ENCODE measurements at regions not wholly inside any gene's neighbourhood (a gene's known extent, or its start where the extent isn't known, plus 50 kb on each side); places are given as distances from the start of the nearest gene placed in this dataset.
"Not testable (repeated sequence)": the region's sequence is repeated elsewhere in the genome, so short reads cannot be mapped to it uniquely, and the experiment has no call there.

GRCh38 chr10:7108141-7108540, 302.7 kb downstream of the SFMBT2 start:
- no peak for DNase-seq (ENCODE audit: extremely low spot score, unreplicated experiment)
- Mint-ChIP-seq H3K4me1 (ENCODE audit: unreplicated experiment) (no peaks in the 10 kb centered on the region), H3K36me3 (no peaks in the 10 kb centered on the region)

GRCh38 chr10:7107285-7107684, 303.5 kb downstream of the SFMBT2 start:
- H3K27me3 Mint-ChIP-seq = peaks cover 23% of the 10 kb centered on the region
- DNase-seq (ENCODE audit: extremely low spot score, unreplicated experiment) = no peak
- H3K27ac Mint-ChIP-seq = no peak overlapping the region

More at GRCh38 chr10:7108141-7108540, 302.7 kb downstream of the SFMBT2 start:
- peaks cover 26% of the 10 kb centered on the region for H3K27me3 Mint-ChIP-seq
- H3K9me3 Mint-ChIP-seq = peaks cover 5% of the 10 kb centered on the region
- no peak overlapping the region for H3K4me3 Mint-ChIP-seq
- TF ChIP-seq CTCF (conservative IDR thresholded peaks at IDR 0.05) = no peak
- no peak overlapping the region for H3K27ac Mint-ChIP-seq

DNA sequence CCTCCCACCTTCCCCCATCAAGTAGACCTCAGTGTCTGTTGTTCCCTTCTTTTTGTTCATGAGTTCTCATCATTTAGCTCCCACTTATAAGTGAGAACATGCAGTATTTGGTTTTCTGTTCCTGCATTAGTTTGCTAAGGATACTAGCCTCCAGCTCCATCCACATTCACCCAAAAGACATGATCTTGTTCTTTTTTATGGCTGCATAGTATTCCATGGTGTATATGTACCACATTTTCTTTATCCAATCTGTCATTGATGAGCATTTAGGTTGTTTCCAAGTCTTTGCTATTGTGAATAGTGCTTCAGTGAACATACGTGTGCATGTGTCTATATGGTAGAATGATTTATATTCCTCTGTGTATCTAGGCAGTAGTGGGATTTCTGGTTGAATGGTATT, 306.5 kb downstream of the SFMBT2 start:
- not testable (repeated sequence) for H3K9me3 Mint-ChIP-seq; DNase-seq (ENCODE audit: extremely low spot score, unreplicated experiment); H3K27ac Mint-ChIP-seq; H3K36me3 Mint-ChIP-seq; H3K4me3 Mint-ChIP-seq; H3K4me1 Mint-ChIP-seq (ENCODE audit: unreplicated experiment)
- H3K27me3 Mint-ChIP-seq = peaks cover 23% of the 10 kb centered on the region

More at GRCh38 chr10:7107285-7107684, 303.5 kb downstream of the SFMBT2 start:
- Mint-ChIP-seq H3K36me3 (no peaks in the 10 kb centered on the region), H3K4me1 (ENCODE audit: unreplicated experiment) (no peaks in the 10 kb centered on the region), H3K4me3 (no peak overlapping the region), H3K9me3 (peaks cover 5% of the 10 kb centered on the region)
- TF ChIP-seq CTCF (conservative IDR thresholded peaks at IDR 0.05) = no peak

- no peaks in the 10 kb centered on the region for H3K9me3 Mint-ChIP-seq
- no peaks in the 10 kb centered on the region for H3K4me1 Mint-ChIP-seq (ENCODE audit: unreplicated experiment)
- H3K27ac Mint-ChIP-seq = no peak overlapping the region
- DNase-seq (ENCODE audit: extremely low spot score, unreplicated experiment) = no peak
- TF ChIP-seq CTCF (conservative IDR thresholded peaks at IDR 0.05) = no peak
- no peak overlapping the region for H3K4me3 Mint-ChIP-seq
- H3K27me3 Mint-ChIP-seq = peaks cover 23% of the 10 kb centered on the region
- H3K36me3 Mint-ChIP-seq = no peaks in the 10 kb centered on the region
Observed at GRCh38 chr10:7102557-7103349, 308.1 kb downstream of the SFMBT2 start.

DNA sequence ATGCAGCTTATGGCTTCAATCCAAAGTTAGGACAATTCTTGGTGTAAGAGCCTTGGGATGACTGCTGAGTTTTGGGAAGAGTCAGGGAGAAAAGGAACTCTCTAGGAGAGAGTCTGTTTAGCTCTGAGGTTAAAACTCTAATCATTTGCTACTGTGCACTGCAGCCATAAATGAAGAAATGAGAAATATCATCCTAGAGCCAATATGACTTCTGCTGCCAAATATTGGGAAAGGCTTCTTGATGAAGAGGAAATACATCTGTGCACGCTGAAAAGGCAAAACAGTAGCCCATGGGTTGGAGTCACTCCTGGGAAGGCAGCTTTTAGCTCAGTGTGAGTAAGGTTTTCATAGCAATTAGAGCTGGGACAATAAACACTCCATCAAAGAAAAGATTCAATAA, 308.8 kb downstream of the SFMBT2 start:
- H3K4me3 Mint-ChIP-seq = no peak overlapping the region
- TF ChIP-seq CTCF (conservative IDR thresholded peaks at IDR 0.05) = no peak
- peaks cover 23% of the 10 kb centered on the region for H3K27me3 Mint-ChIP-seq
- no peak overlapping the region for H3K27ac Mint-ChIP-seq
- no peak for DNase-seq (ENCODE audit: extremely low spot score, unreplicated experiment)
- no peaks in the 10 kb centered on the region for H3K4me1 Mint-ChIP-seq (ENCODE audit: unreplicated experiment)
- H3K36me3 Mint-ChIP-seq = no peaks in the 10 kb centered on the region
- no peaks in the 10 kb centered on the region for H3K9me3 Mint-ChIP-seq

GRCh38 chr10:7101451-7101850, 309.4 kb downstream of the SFMBT2 start:
- no peak overlapping the region for H3K27ac Mint-ChIP-seq
- H3K4me3 Mint-ChIP-seq = no peak overlapping the region
- no peaks in the 10 kb centered on the region for H3K4me1 Mint-ChIP-seq (ENCODE audit: unreplicated experiment)
- no peak for DNase-seq (ENCODE audit: extremely low spot score, unreplicated experiment)
- no peaks in the 10 kb centered on the region for H3K9me3 Mint-ChIP-seq
- no peaks in the 10 kb centered on the region for H3K36me3 Mint-ChIP-seq
- peaks cover 23% of the 10 kb centered on the region for H3K27me3 Mint-ChIP-seq
- TF ChIP-seq CTCF (conservative IDR thresholded peaks at IDR 0.05) = no peak

Measured in type B pancreatic cell (in vitro differentiated cells).